H9 (cell line): ENCODE measurements at regions not wholly inside any gene's neighbourhood (a gene's known extent, or its start where the extent isn't known, plus 50 kb on each side); places are given as distances from the start of the nearest gene placed in this dataset.

Experiments used
- DNase-seq: peaks from one replicate; pipeline ENCODE4 v3.0.0-alpha.2; 2017
- H2AFZ ChIP-seq: one replicate; pipeline ENCODE4 v1.6.1; 2013; ENCODE audit warnings: mild to moderate bottlenecking, low read length, control low read depth, moderate library complexity
- H2AK5ac ChIP-seq: 2 replicates; pipeline ENCODE4 v1.6.1; 2013; ENCODE audit warnings: low read length, control low read depth, mixed read lengths; ENCODE audit not compliant: insufficient read length
- H2BK120ac ChIP-seq: one replicate; pipeline ENCODE4 v1.6.1; 2013; ENCODE audit warnings: low read depth, mild to moderate bottlenecking, low read length, control low read depth, inconsistent platforms; ENCODE audit not compliant: poor library complexity, severe bottlenecking
- H2BK12ac ChIP-seq: 2 replicates; pipeline ENCODE4 v1.6.1; 2013; ENCODE audit warnings: low read length, control low read depth, mixed read lengths, low read depth; ENCODE audit not compliant: insufficient read length
- H2BK15ac ChIP-seq: 2 replicates; pipeline ENCODE4 v1.6.1; 2013; ENCODE audit warnings: low read depth, low read length, control low read depth
- H2BK20ac ChIP-seq: one replicate; pipeline ENCODE4 v1.6.1; 2013; ENCODE audit warnings: low read depth, mild to moderate bottlenecking, low read length, control low read depth, inconsistent platforms; ENCODE audit not compliant: poor library complexity, severe bottlenecking
- H2BK5ac ChIP-seq: 2 replicates; pipeline ENCODE4 v1.6.1; 2013; ENCODE audit warnings: low read length, control low read depth, mixed read lengths; ENCODE audit not compliant: insufficient read length
- H3K14ac ChIP-seq: 2 replicates; pipeline ENCODE4 v1.6.1; 2013; ENCODE audit warnings: low read length, control low read depth; ENCODE audit not compliant: insufficient read depth
- H3K18ac ChIP-seq: 2 replicates; pipeline ENCODE4 v1.6.1; 2013; ENCODE audit warnings: low read depth, mild to moderate bottlenecking, mixed read lengths, low read length, control low read depth; ENCODE audit not compliant: insufficient read length
- H3K23ac ChIP-seq: 2 replicates; pipeline ENCODE4 v1.6.1; 2013; ENCODE audit warnings: low read length, control low read depth, mixed read lengths, low read depth; ENCODE audit not compliant: insufficient read length
- H3K23me2 ChIP-seq: 2 replicates; pipeline ENCODE4 v1.6.1; 2013; ENCODE audit warnings: low read depth, mild to moderate bottlenecking, mixed read lengths, low read length, control low read depth; ENCODE audit not compliant: insufficient read length, poor library complexity, severe bottlenecking
- H3K27ac ChIP-seq: 2 replicates; pipeline ENCODE4 v1.5.1; 2013; ENCODE audit warnings: low read length, control low read depth, mixed read lengths, low read depth; ENCODE audit not compliant: insufficient read length
- H3K27me3 ChIP-seq: 2 replicates; pipeline ENCODE4 v1.6.1; 2013; ENCODE audit warnings: low read length, control low read depth, inconsistent platforms; ENCODE audit not compliant: insufficient read depth
- H3K4ac ChIP-seq: 2 replicates; pipeline ENCODE4 v1.6.1; 2013; ENCODE audit warnings: low read depth, mild to moderate bottlenecking, control low read depth, inconsistent platforms, low read length, moderate library complexity
- H3K4me1 ChIP-seq: 2 replicates; pipeline ENCODE4 v1.6.1; 2013; ENCODE audit warnings: low read length, control low read depth, inconsistent platforms; ENCODE audit not compliant: insufficient read depth
- H3K4me2 ChIP-seq: 2 replicates; pipeline ENCODE4 v1.6.1; 2013; ENCODE audit warnings: low read length, control low read depth, mixed read lengths; ENCODE audit not compliant: insufficient read length, insufficient read depth
- H3K56ac ChIP-seq: 2 replicates; pipeline ENCODE4 v1.6.1; 2013; ENCODE audit warnings: low read depth, mild to moderate bottlenecking, mixed read lengths, low read length, control low read depth; ENCODE audit not compliant: insufficient read length
- H3K79me1 ChIP-seq: 2 replicates; pipeline ENCODE4 v1.6.1; 2013; ENCODE audit warnings: low read depth, mild to moderate bottlenecking, moderate library complexity, low read length, control low read depth, inconsistent platforms; ENCODE audit not compliant: insufficient read depth, poor library complexity, severe bottlenecking
- H3K79me2 ChIP-seq: 2 replicates; pipeline ENCODE4 v1.6.1; 2013; ENCODE audit warnings: low read length, control low read depth, inconsistent platforms; ENCODE audit not compliant: insufficient read depth
- H3K9ac ChIP-seq: 2 replicates; pipeline ENCODE4 v1.6.1; 2013; ENCODE audit warnings: low read length, control low read depth, mixed read lengths; ENCODE audit not compliant: insufficient read length; ENCODE audit errors: extremely low read depth
- H3K9me3 ChIP-seq: one replicate; pipeline ENCODE4 v1.6.1; 2013; ENCODE audit warnings: low read depth, low read length, inconsistent platforms; ENCODE audit not compliant: control insufficient read depth
- H3T11ph ChIP-seq: one replicate; pipeline ENCODE4 v1.6.1; 2013; ENCODE audit warnings: mild to moderate bottlenecking, low read length, control low read depth, inconsistent platforms
- H4K20me1 ChIP-seq: one replicate; pipeline ENCODE4 v1.6.1; 2013; ENCODE audit not compliant: control insufficient read depth, insufficient read length, insufficient read depth
- H4K5ac ChIP-seq: 2 replicates; pipeline ENCODE4 v1.6.1; 2013; ENCODE audit warnings: low read depth, mild to moderate bottlenecking, mixed read lengths, low read length, control low read depth; ENCODE audit not compliant: insufficient read length
- H4K8ac ChIP-seq: replicated peaks from 2 replicates; pipeline ENCODE4 v1.6.1; 2013; ENCODE audit warnings: low read length, control low read depth, mixed read lengths, low read depth; ENCODE audit not compliant: insufficient read length
- H4K91ac ChIP-seq: 2 replicates; pipeline ENCODE4 v1.6.1; 2013; ENCODE audit warnings: low read depth, mild to moderate bottlenecking, moderate library complexity, mixed read lengths, low read length, control low read depth; ENCODE audit not compliant: insufficient read length
- H3K27ac Mint-ChIP-seq, 3 experiments: 2 replicates in 2 of 3; 3 replicates in 1 of 3; pipeline ENCODE4 v1.8.0; 2020 to 2021; ENCODE audit warnings: mixed read lengths in 3 of 3, mild to moderate bottlenecking in 1 of 3, moderate library complexity in 1 of 3
- H3K27me3 Mint-ChIP-seq: 2 replicates; pipeline ENCODE4 v1.8.0; 2021; ENCODE audit warnings: low read depth, mild to moderate bottlenecking, moderate library complexity, mixed read lengths
- H3K36me3 Mint-ChIP-seq, 3 experiments: 2 replicates in 2 of 3; 3 replicates in 1 of 3; pipeline ENCODE4 v1.8.0; 2020 to 2021; ENCODE audit warnings: low read depth in 3 of 3, mixed read lengths in 3 of 3; ENCODE audit not compliant: insufficient read depth in 1 of 3
- H3K4me1 Mint-ChIP-seq, 2 experiments: 2 replicates each; pipeline ENCODE4 v1.8.0; 2020; ENCODE audit warnings: mixed read lengths in 2 of 2
- H3K4me3 Mint-ChIP-seq, 2 experiments: 2 replicates in 1 of 2; 3 replicates in 1 of 2; pipeline ENCODE4 v1.8.0; 2020 to 2021; ENCODE audit warnings: mild to moderate bottlenecking in 2 of 2, mixed read lengths in 2 of 2, moderate library complexity in 1 of 2
- H3K9me3 Mint-ChIP-seq, 2 experiments: 2 replicates in 1 of 2; 3 replicates in 1 of 2; pipeline ENCODE4 v1.8.0; 2020; ENCODE audit warnings: mild to moderate bottlenecking in 2 of 2, mixed read lengths in 2 of 2, moderate library complexity in 1 of 2
- CTCF ChIP-seq: fragments of 200-600 bp; sonication (generic); conservative IDR thresholded peaks from 3 replicates; pipeline ENCODE4 v1.8.0; 2021; ENCODE audit warnings: antibody characterized with exemption, mild to moderate bottlenecking
- WGBS: extraction: QIAGEN DNeasy Blood & Tissue Kit; methylation state at CpG from one replicate; pipeline ENCODE4 v1.1.7; 2013; ENCODE audit warnings: missing lambda C conversion rate, low lambda C conversion rate, mixed read lengths; ENCODE audit not compliant: insufficient read length; ENCODE audit errors: extremely low coverage; 5-methylcytosine and 5-hydroxymethylcytosine counted together

GRCh38 chr15:38876621-38877020 is 312.0 kb upstream of the RASGRP1 start:
- H2AFZ ChIP-seq: no peak overlapping the region
- no peaks in the 10 kb centered on the region; the same call in 1 of the 2 replicates for H3K79me2 ChIP-seq
- no peak overlapping the region for H2BK15ac ChIP-seq
- no peak overlapping the region for H4K5ac ChIP-seq
- no peaks in the 10 kb centered on the region for H3K23me2 ChIP-seq
- WGBS: no CpG with 5 or more reads among the region's 3 CpGs
- peaks cover 0 to 13% (median under 1%) of the 10 kb centered on the region in 3 experiments; a peak in 5 of 7 replicates for H3K36me3 Mint-ChIP-seq
- no peak overlapping the region for H2AK5ac ChIP-seq
- H3K9ac ChIP-seq: no peak overlapping the region
- H3K4me2 ChIP-seq: no peak overlapping the region
- no peak overlapping the region for H3K56ac ChIP-seq
- H3K27me3 Mint-ChIP-seq: no peaks in the 10 kb centered on the region
- no peak overlapping the region for H3K14ac ChIP-seq
- H3K9me3 ChIP-seq: no peaks in the 10 kb centered on the region
- no peak overlapping the region for H2BK12ac ChIP-seq
- peaks cover 3 to 5% of the 10 kb centered on the region in 2 experiments for H3K4me1 Mint-ChIP-seq
- H3K23ac ChIP-seq: no peak overlapping the region
- no peak overlapping the region for H4K91ac ChIP-seq
- no peak overlapping the region for H2BK5ac ChIP-seq
- H4K20me1 ChIP-seq: no peaks in the 10 kb centered on the region
- no peak overlapping the region for H3K18ac ChIP-seq
- H3K79me1 ChIP-seq: no peaks in the 10 kb centered on the region
- H3K4me3 Mint-ChIP-seq: no peak overlapping the region
- no peak overlapping the region for H3T11ph ChIP-seq
- no peak for DNase-seq
- H4K8ac ChIP-seq: no peak overlapping the region
- no peaks in the 10 kb centered on the region for H3K27me3 ChIP-seq
- peaks cover 7 to 9% of the 10 kb centered on the region in 2 experiments; a peak in 4 of 5 replicates for H3K9me3 Mint-ChIP-seq
- H2BK120ac ChIP-seq: no peak overlapping the region
- TF ChIP-seq CTCF: no peak
- H2BK20ac ChIP-seq: no peak overlapping the region
- H3K4ac ChIP-seq: no peak overlapping the region
- no peak overlapping the region; a peak in 1 of 7 replicates for H3K27ac Mint-ChIP-seq
- no peak overlapping the region for H3K27ac ChIP-seq
- H3K4me1 ChIP-seq: no peaks in the 10 kb centered on the region
